Nucleus accumbens (tissue), 56 donors: ENCODE measurements at regions not wholly inside any gene's neighbourhood (a gene's known extent, or its start where the extent isn't known, plus 50 kb on each side); places are given as distances from the start of the nearest gene placed in this dataset.

Experiments
- DNase-seq, 56 donors: peaks; one replicate each; lab custom pipeline; 2025; lab: John Stamatoyannopoulos, UW

DNA sequence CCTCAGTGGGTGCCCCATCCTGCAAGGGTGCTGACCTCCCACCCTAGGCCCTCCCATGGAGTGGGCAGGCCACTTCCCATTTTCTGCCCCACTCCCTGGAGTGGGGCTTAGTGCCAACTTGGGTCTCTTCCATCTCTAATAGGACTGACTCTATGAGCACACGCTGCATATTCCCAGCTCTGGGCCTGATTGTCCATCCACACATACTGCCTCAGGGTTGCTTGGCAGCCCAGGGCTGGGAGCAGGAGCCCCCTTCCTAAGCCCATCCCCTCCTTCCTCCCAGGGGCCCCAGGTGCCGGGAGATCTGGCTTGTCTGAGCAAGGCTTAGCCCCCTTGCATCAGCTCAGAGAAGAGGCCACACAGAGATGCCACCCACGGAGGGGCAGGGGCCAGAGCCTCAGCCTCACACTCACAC lies 55.1 kb downstream of the PJA1 start:
- no peak for DNase-seq

- DNase-seq: peak in 1 of 56 donors; percentile 1
Measured at GRCh38 chrX:69109706-69110105, 55.5 kb downstream of the PJA1 start.

DNA sequence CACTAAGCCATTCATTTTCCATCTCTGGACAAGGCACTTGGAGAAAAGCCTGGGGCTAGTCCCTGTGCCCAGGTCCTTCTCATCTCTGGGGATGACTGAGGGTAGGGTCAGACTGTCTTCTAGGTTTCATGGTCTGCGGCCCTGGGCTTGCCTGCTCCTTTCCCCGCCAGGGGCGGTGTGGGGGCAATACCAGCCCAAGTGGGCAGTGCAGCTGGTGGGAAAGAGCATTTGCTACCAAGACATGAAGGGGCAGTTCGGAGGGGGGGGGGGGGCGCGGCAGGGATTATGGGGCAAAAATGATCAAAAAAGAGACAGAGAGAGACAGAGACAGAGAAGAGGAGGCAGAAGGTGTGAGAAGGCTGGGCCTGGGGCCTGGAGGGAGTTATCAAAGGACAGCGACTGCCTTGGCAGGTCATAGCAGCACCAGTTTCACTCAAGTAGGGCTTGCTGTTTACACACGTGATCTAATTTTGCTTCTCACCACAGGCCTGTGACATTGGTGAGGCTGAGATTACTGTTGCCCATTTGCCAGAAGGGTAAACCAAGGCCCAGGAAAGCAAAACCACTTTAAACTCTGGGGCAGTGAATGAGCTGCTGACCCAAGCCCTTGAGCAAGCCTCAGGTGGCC lies 56.1 kb downstream of the PJA1 start:
- DNase-seq: no peak

- no peak for DNase-seq
Measured at GRCh38 chrX:69107747-69108401, 57.4 kb downstream of the PJA1 start.

DNA sequence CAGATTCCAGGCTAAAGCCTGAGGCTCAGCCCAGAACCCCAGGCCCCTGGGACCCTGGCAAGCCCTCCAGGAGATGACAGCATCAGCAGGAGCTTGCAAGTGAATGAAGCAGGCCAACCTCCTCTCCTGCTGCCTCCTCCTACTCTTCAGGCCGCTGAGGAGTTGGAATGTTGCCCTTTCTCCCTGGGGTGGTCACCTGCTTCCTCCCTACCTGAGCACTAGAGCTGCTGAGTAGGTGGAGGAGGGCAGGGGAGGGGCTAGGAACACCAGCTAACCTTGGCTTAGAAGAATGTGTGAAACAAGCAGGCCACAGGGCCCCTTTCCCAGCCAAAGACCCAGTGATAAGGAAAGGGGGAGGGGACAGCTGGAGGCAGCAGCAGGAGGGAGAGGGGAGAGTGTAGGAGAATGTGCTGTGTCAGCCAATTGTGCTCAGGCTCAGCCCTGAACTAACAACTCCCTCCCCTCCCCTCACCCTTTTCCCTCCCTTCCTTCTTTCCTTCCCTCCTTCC lies 58.0 kb downstream of the PJA1 start:
- DNase-seq: no peak

GRCh38 chrX:69104756-69105434 lies 60.4 kb downstream of the PJA1 start:
- DNase-seq: no peak

- DNase-seq: no peak
Measured at GRCh38 chrX:69103539-69103938, 61.7 kb downstream of the PJA1 start.

DNA sequence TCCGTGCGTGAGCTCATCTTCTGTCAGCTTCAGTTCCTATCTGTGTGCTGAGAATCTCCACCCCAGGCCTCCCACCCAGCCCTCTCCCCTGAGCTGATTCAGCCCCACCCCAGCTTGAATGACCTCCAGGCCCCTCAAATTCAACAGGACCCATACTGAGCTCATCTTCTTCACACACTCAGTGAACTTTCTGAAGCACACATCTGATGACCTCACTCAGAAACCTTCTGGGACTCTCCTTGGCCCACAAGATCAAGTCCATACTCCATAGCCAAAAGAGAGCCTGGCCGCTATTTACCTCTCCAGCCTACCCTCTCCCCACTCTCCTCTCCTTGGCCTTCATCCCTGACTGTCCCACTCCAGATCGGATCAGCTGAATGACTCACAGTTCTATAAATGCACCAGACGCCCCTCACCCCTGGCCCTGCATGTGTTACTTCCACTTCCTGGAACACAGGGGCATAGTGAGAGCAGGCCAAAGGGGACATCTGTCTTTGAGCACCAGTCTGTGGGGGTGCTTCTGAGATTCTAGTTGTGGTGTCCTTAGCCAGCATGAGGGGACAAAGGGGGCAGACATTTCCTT lies 62.5 kb downstream of the PJA1 start:
- DNase-seq: no peak

DNA sequence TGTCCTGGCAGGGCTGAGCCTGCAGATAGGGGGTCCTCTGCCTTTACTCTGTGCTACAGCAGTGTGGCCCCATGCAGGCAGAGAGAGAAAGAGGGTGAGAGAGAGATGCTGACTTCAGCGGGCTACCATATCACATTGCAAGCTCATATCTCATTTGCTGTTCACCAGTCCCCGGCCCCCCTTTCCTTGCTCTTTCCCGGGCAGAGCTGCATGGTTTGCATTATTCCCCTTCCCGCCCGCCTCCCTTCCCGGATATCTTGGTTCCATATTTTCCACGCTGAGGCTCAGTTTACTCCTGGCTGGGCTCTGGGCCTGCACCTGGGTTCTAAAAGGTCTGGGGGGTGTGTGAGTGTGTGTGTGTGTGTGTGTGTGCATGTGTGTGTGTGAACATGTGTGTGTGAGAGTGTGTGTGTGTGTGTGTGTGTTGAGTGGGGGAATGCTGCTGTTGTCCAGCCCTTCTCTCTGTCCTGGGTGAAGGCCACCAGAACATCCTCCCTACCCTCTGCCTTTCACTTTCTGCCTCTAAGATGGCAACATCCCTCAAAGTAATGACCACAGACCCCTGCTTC lies 63.5 kb downstream of the PJA1 start:
- no peak for DNase-seq

DNA sequence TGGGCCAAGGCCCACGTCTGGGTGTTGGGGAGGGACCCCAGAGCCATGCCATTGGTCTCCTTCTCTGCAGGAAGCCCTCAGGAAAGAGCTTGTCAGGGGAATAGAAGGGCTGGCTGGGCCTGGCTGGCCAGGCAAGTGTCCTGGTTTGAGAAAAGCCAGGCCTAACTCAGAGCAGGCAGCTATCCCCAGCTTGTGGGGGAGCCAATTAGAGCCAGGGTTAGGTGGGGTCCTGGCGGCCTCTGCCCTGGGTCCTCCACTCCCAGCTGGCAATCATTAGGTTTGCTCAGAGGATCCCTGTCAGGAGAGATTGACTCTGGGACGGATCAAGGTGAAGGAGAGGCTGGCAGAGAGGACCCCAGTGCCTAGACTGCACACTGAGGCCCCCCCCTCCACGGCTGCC lies 64.8 kb downstream of the PJA1 start:
- DNase-seq: no peak

- DNase-seq: peak in 5 of 56 donors; percentile 1 to 22 (median 2)
Measured at GRCh38 chrX:69097451-69098236, 67.6 kb downstream of the PJA1 start.

DNA sequence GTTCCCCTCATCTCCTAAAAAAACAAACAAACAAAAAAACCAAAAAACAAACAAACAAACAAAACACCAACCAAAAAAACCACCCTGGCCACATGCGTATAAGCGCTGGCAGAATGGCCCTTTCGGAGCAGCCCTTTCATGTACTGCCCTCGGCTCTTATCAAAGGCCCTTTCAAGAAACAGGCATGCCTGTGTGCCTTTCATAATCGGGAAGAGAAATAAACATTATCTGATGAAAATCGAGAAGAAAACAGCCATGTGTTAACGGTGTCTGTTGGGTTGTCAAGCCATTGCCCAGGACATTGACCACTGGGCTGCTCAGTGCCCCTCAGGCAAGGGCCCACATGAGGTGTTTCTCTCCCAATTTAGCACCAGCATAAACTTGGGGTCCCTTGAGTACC lies 68.3 kb downstream of the PJA1 start:
- peak in 4 of 56 donors; percentile 0 to 19 (median 8) for DNase-seq

DNA sequence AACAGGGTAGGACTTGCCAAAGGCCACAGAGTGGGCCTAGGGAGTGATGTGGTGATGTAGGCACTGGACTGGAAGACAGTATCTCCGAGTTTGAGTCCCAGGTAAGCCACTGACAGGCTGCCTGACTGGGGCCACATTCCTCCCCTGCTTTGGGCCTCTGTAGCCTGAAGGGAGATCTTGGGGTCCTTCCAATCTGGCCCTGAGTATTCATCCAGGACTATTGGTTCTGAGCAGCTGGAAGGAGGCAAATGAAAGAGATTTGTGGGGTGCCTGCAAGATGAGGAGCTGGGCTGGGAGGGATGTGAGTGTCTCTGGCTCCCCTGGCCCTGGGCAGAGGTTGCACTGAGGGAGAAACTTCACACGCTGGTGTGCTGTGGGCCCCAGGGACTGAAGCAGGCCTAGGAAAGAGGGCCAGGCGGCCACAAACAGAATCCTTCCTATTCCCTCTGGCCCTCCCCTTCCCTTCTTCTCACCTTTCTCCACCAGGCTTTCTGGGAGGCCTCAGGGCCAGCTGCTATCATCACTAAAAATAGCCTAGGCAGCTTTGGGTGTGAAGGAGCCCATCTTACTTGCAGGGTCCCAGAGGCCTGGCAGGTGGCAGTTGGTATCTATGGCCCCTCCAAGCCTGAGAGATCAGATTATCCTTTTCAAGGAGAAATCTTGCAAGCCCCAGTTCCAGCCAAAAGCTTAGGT lies 70.1 kb downstream of the PJA1 start:
- DNase-seq: no peak

DNA sequence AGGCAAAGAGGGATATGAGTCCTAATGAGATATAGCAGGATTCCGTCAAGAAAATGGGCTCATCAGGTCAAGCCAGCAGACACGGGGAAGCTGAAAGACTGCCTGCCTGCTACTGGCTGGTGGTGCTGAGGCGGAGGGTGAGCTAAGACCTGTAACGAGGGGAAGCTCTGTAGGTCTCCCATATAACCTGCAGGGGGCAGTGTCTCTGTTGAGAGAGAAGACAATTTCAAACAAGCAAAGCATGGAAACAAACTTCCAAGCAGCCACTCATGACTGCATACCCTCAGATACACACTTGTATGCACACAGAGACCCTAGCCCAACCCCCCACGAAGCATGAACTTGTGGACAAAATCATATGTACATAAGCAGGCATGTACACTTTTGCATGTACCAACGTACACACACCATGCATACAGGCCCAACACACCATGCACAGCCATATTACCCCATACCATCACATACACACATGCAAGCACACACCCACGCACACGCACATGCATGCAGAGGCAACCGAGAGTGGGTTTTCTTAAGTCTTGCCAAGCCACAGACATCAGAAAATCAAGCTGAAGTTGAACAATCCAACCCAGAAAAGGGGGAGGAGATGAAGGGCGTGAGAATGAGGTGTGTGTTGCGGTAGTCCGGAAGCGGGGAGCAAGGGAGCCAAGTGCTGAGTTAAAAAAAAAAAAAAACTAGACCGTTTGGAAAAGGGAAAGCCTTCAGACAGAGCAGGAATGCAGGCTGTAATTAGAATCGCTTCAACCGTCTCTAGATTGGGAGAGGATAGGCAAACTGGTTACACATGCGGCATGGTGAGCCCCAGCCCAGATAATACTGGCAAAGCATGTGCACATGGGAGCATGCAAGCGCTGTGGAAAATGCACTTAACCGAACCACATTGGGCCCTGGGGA lies 71.0 kb downstream of the PJA1 start:
- peak in 36 of 56 donors; percentile 0 to 59 (median 6) for DNase-seq

GRCh38 chrX:69090022-69090421 lies 75.2 kb downstream of the PJA1 start:
- DNase-seq: no peak

- no peak for DNase-seq
Measured at GRCh38 chrX:69089203-69089602, 76.0 kb downstream of the PJA1 start.

GRCh38 chrX:69088171-69088938 lies 76.9 kb downstream of the PJA1 start:
- no peak for DNase-seq

DNA sequence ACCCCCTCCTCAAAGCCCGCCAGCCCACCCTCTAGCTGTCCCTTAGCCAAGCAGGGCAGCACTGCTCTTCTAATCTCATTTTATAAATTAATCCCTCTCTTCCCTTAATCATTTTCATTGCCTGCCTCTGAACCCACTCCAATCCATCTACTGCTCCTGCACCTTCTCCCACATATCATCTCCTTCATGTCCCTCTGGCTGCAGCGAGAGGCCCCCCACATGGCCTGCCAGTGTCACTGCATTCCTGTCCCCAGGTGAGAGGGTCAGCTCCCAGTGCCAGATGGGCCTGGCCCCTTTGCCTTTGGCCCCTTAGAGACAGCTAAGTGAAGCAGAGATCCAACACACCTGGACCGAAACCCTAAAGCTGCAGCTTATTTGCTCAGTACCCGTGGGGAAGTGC lies 79.4 kb downstream of the PJA1 start:
- DNase-seq: no peak
